ENCODE measurements at regions not wholly inside any gene's neighbourhood (a gene's known extent, or its start where the extent isn't known, plus 50 kb on each side); places are given as distances from the start of the nearest gene placed in this dataset.

DNA sequence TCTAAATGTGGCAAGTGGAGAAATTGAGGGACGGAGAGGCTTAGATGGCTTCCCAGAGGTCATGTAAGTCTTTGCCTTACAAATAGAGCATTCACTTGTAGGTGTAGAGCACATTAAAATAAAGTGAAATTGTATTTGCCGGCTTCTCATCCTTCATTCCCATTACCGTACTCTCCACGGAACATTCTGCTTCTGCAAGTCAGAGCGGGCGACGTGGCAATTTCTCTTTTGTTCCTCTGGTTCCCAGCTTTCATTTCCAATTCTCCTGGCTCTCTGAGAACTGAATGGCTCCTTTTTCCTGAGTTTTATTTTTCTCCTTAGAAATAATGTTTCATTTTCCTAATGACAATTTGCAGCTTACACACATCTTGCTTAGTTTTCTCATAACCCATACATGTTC, 51.3 kb upstream of the PFKP start:
- no peak for DNase-seq (ENCODE audit: low read depth, low spot score)
- no peak overlapping the region for H3K27ac ChIP-seq

DNA sequence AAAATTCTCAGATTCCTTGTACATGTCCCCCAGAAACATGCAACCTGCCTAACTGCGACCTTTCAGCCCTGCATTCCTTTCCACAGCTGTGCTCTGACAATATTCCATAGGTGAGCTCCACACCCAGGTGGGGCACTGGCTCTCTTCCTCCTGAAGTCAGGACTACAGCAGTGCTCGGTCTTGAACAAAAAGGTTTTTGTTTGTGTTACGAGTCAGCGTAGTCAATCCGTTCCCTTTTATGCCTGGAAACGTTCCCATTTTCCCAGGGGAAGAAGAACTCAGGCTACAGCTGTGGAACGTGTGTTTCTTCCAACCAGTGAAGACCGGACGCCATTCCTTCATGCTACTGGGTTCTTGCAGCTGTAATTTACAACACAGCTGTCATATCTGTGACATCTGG, 52.4 kb upstream of the PFKP start:
- no peak overlapping the region for H3K27ac ChIP-seq
- DNase-seq (ENCODE audit: low read depth, low spot score): no peak

DNA sequence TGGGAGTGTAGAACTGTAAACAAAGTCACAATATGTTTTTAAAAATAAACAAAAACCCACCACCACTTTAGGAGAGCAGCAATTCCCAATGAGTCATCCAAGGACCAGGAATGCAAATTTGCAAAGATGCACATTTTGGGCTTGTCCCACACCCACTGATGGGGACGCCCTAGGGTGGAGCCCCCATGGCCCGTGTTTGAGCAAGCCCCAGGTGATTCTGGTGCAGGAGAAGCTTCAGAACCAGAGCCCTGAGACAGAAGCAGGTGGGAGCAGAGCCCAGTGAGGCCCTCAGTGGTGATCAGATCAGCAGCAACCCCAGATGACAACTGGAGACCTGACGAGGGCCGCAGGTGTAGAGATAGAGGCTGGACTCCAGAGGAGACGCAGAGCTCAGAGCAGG, 55.1 kb upstream of the PFKP start:
- H3K27ac ChIP-seq: no peak overlapping the region
- no peak for DNase-seq (ENCODE audit: low read depth, low spot score)

- peak; percentile 49 for DNase-seq (ENCODE audit: low read depth, low spot score)
- H3K27ac ChIP-seq: no peak overlapping the region
Observed at GRCh38 chr10:3010816-3011460, 56.4 kb upstream of the PFKP start.

DNA sequence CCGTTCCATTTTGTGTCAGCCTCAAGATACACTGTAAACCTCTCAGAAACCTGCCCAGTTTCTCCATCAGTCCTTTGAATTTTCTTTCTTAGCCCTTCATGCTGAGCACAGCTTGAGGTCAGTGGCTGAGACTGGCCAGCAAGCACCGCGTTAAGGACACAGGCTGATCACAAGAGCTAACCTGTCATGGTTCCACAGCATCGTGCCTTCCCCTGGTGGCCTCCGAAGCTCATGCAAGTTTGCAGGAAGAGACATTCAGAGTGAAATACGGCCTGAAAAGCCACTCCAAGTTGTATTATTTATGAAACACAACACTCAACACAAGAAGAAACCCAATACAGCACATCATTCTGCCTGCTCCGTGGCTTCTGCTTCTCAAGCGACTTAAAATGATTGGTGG, 57.0 kb upstream of the PFKP start:
- no peak for DNase-seq (ENCODE audit: low read depth, low spot score)
- no peak overlapping the region for H3K27ac ChIP-seq

- DNase-seq (ENCODE audit: low read depth, low spot score): no peak
- no peak overlapping the region for H3K27ac ChIP-seq
Observed at GRCh38 chr10:3009341-3009740, 58.0 kb upstream of the PFKP start.

GRCh38 chr10:3008518-3009195, 58.7 kb upstream of the PFKP start:
- no peak for DNase-seq (ENCODE audit: low read depth, low spot score)
- H3K27ac ChIP-seq: no peak overlapping the region

DNA sequence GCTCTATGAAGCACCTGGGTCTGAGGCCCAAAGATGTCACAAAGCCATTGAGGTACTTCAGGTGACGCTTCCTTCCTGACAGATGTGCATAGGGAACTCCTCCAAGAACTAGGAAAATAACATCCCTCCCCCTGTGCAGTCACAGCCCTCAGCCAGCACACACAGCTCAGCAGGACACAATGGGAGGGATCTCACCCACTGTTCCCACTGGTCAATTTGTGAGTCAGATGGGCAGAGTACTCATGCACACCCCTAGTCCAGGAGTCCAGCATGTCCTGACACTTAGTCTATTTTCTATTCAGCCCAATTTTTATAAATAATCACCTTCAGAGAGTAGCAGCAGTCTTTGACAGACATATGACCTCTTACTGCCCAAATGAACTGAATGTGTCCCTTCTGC, 60.7 kb upstream of the PFKP start:
- H3K27ac ChIP-seq: no peak overlapping the region
- no peak for DNase-seq (ENCODE audit: low read depth, low spot score)

DNA sequence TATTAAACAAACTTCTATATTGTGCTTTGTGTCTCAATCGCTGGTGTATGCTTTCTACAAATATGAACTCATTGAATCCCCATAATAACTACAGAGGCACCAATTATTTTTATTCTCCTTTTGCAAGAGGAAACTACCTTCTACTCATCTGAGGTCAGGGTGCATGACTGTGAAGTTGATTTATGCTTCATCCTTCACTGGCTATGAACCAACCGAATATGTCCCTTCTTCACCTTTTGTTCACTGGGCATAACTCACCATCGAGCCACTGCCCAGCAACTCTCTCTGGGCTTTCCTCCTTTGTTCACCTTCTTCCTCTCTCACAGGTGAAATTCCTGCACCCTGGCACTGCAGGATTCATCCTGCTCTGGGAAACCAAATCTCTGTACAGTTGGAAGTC, 61.3 kb upstream of the PFKP start:
- H3K27ac ChIP-seq: no peak overlapping the region
- DNase-seq (ENCODE audit: low read depth, low spot score): no peak

DNA sequence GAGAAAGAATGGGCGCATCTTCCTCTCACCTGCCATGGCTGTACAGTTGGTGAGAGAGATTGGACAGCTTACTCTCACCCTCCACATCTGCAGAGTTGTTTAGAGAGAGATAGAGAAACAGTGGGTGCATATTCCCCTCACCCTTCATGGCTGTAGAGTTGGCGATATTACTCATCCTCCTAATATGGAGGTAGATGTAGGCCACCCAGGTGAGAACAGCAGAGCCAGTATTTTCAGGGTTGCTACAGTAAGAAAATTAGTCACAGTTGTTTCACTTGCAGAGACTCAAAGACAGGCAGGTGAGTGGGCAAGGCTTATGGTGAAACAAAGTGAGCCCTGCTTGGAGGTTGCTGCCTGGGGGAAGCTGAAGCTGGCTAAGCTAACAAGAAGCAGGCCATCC, 65.0 kb upstream of the PFKP start:
- no peak for DNase-seq (ENCODE audit: low read depth, low spot score)

DNA sequence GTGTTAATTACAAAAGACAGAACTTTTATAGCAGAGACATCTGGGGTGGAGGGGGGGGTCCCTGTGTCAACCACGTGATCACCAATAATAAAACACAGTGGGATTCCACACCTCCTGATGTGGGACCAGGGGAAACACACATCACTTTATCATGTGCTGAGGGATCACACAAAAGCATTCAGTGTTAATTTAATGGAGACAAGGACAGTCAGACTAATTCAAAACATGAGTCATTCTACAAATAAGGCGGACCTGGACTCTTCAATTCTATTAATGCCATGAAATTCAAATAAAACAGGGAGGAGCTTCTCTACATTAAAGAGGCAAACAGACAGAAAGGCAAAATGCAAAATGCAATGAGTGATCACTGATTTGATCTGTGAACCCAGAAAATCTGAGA, 67.3 kb upstream of the PFKP start:
- DNase-seq (ENCODE audit: low read depth, low spot score): no peak
- H3K27ac ChIP-seq: no peak overlapping the region

More for the DNA sequence above, 65.0 kb upstream of the PFKP start:
- no peak overlapping the region for H3K27ac ChIP-seq

DNA sequence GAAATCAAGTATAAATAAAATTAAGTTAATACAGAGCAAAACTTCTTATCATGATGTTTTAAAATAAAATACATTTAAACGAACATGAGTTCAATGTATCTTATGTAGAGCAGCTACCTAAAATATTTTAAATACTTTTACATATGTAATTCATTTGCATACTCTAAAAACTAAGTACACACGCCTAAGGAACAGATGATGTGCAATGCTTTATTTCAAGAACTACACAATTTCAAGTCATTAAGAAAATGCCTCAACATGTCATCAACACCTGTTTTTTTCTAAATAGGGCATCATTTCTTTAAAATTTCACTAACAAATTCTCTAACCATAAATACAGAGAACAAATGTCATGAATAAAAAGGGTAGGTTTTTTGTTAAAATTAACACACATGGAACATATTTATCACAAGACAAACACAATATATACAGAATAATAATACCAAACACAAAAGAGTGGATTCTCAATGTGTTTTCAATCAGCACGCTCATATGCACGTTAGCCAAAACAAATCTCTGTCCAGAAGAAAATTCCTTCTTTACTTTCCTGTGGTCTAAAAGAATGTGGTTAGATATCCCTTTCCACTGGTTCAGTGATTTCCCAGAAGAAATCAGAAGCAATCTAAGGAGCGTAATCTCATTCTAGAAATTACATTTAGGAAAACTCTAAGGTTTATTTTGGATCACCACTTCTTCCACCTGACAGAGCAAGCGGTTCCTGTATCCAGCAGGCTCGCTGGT, 73.0 kb upstream of the PFKP start:
- H3K27ac ChIP-seq: no peak overlapping the region
- no peak for DNase-seq (ENCODE audit: low read depth, low spot score)

GRCh38 chr10:2993636-2994035, 73.7 kb upstream of the PFKP start:
- H3K27ac ChIP-seq: no peak overlapping the region
- no peak for DNase-seq (ENCODE audit: low read depth, low spot score)

DNA sequence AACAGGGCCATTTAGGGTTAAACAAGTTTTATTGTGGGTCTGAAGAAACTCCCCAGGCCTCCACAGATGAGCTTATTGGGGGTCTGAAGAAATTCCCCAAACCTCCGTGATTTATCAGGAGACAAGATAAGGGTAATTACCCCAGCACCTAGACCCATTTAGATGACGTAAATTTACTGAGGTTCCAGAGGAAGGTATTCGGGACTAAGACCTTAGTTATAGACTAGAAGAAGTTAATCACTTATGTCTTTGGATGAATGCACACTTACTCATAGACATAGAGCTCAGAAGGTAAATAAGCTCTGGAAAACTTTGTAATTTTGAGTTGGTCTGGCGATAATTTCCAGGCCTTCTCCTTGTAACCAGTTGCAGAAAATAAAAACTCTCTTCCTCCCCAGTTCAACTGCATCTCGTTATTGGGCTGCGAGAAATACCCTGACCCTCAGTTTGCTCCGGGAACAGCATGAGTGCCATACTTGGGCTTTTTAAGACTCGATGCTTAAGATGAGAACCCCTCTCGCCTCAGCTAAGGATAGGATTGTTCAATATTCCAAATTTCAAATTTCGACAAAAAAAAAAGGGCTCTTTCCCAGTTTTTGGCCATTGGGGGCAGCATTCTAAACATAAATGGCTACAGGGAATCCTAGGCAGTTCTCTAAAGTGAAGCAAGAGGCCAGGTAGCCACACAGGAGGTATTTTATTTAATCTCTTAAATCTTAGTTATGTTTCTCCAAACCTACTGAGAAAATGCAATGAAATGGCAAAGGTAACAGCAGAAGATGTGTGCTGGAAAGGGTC, 74.7 kb upstream of the PFKP start:
- DNase-seq (ENCODE audit: low read depth, low spot score): no peak
- H3K27ac ChIP-seq: no peak overlapping the region

- no peak for DNase-seq (ENCODE audit: low read depth, low spot score)
- H3K27ac ChIP-seq: no peak overlapping the region
Observed at GRCh38 chr10:2990764-2991163, 76.6 kb upstream of the PFKP start.

DNA sequence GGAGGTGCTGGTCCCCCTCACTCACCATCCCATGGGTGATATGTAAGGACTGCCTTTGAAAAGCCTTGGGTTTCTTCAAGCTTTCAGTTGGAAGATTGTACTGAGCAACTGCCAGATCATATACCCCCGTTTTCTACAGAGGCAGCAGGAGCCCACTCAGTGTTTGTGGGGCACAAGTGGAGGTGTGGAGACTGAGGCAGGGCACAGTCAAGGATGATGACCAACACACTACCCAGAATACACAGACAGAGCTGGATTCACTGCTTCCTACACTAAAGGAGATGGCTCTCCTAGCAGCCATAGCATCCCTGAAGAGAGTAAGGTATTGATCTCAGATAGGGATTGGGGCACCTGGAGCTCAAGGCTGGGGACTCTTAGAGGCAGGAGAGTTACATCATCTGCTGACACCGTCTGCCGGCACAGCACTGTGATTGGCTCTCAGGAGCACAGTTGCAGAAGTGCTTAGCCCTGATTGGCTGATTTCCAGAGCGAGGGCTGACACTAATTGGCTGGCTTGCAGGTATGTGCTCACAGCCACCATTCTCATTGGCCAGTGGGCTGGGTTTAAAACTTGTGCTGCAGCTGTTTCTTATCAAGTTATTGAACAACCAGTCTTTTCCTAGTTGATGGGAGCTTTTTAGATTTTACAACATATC, 77.9 kb upstream of the PFKP start:
- no peak overlapping the region for H3K27ac ChIP-seq
- no peak for DNase-seq (ENCODE audit: low read depth, low spot score)

GRCh38 chr10:2987185-2987768, 80.1 kb upstream of the PFKP start:
- no peak overlapping the region for H3K27ac ChIP-seq
- no peak for DNase-seq (ENCODE audit: low read depth, low spot score)

GRCh38 chr10:2986391-2986801, 81.0 kb upstream of the PFKP start:
- H3K27ac ChIP-seq: peak overlapping the region; percentile 62

GRCh38 chr10:2985729-2986232, 81.6 kb upstream of the PFKP start:
- H3K27ac ChIP-seq: peak overlapping the region; percentile 62
- peak; percentile 49 for DNase-seq (ENCODE audit: low read depth, low spot score)

More at GRCh38 chr10:2986391-2986801, 81.0 kb upstream of the PFKP start:
- DNase-seq (ENCODE audit: low read depth, low spot score): no peak

GRCh38 chr10:2984682-2985081, 82.7 kb upstream of the PFKP start:
- DNase-seq (ENCODE audit: low read depth, low spot score): no peak
- H3K27ac ChIP-seq: no peak overlapping the region

All from epithelial cell of prostate (primary cell).